K562 (cell line): ENCODE measurements at regions not wholly inside any gene's neighbourhood (a gene's known extent, or its start where the extent isn't known, plus 50 kb on each side); places are given as distances from the start of the nearest gene placed in this dataset.
A peak's percentile ranks its signal among the peaks of the same experiment; 100 is the strongest.

Source experiments
- ATAC-seq: fragments of 200-7000 bp; cut with Tn5 transposase; 3 replicates; pipeline ENCODE4 v1.9.1; 2020; ENCODE audit warnings: moderate library complexity
- BruUV-seq: library from RNA; stranded (reverse); fragments of 400-500 nt; replicated peaks from 2 replicates; lab custom pipeline; 2021; lab: Mats Ljungman, UMichigan
- CTCF ChIA-PET: fragments of 300-600 bp; formaldehyde crosslinking; extraction: SDS; loops from one replicate; lab custom pipeline; 2021; ENCODE audit warnings: low intra/inter-chr PET ratio; lab: Yijun Ruan, JAX
- POLR2A ChIA-PET: fragments of 300-600, 350-650 bp; sonication (Branson Sonifier 250); formaldehyde crosslinking; extraction: SDS; loops from one replicate; lab custom pipeline; 2021; ENCODE audit warnings: antibody characterized with exemption, inconsistent platforms; lab: Yijun Ruan, JAX
- DNase-seq, 4 experiments: peaks; one replicate each; pipeline versions ENCODE4 v3.0.0 to v3.0.0-alpha.2; 2011 to 2018; ENCODE audit warnings: low spot score in 3 of 4, mixed read lengths in 3 of 4; ENCODE audit errors: extremely low read depth in 1 of 4
- FAIRE-seq: peaks from 2 replicates; lab custom pipeline; 2011; peaks lifted over from hg19 to GRCh38; lab: Jason Lieb, UNC
- H2AFZ ChIP-seq: 2 replicates; pipeline ENCODE4 v1.6.0; 2011; ENCODE audit warnings: low read depth, low read length, control low read depth, inconsistent platforms
- H3K27ac ChIP-seq: fragments of 200-600 bp; 3 replicates; pipeline ENCODE4 v1.8.0; 2011; ENCODE audit warnings: low read depth, mild to moderate bottlenecking, control low read depth, inconsistent platforms, low read length, moderate library complexity, mixed read lengths; ENCODE audit errors: extremely low read depth
- H3K27me3 ChIP-seq, 2 experiments: fragments of 300-600 bp in 1 of 2; 2 replicates in 1 of 2; 3 replicates in 1 of 2; pipeline versions ENCODE4 v1.6.0 to v1.8.0; 2011; ENCODE audit warnings: inconsistent platforms in 2 of 2, low read length in 2 of 2, mild to moderate bottlenecking in 1 of 2, mixed read lengths in 1 of 2, moderate library complexity in 1 of 2; ENCODE audit not compliant: control insufficient read depth in 2 of 2, insufficient read depth in 2 of 2
- H3K36me3 ChIP-seq: fragments of 300-600 bp; 3 replicates; pipeline ENCODE4 v1.8.0; 2011; ENCODE audit warnings: mild to moderate bottlenecking, low read length, inconsistent platforms; ENCODE audit not compliant: control insufficient read depth, insufficient read depth
- H3K4me1 ChIP-seq, 2 experiments: fragments of 200-600 bp in 1 of 2; replicated peaks in 1 of 2; 2 replicates in 1 of 2; 3 replicates in 1 of 2; pipeline versions ENCODE4 v1.5.1 to v1.8.0; 2011; ENCODE audit warnings: inconsistent platforms in 2 of 2, low read length in 2 of 2, mild to moderate bottlenecking in 1 of 2, mixed read lengths in 1 of 2, moderate library complexity in 1 of 2; ENCODE audit not compliant: control insufficient read depth in 2 of 2, insufficient read depth in 2 of 2
- H3K4me2 ChIP-seq: 2 replicates; pipeline ENCODE4 v1.6.1; 2011; ENCODE audit warnings: low read length, control low read depth, inconsistent platforms, mixed read lengths; ENCODE audit not compliant: insufficient read depth
- H3K4me3 ChIP-seq: fragments of 200-600 bp; sonication (generic), shearing (Covaris generic); 2 replicates; pipeline ENCODE4 v1.5.1; 2016; ENCODE audit warnings: control low read depth, inconsistent platforms
- H3K79me2 ChIP-seq: fragments of 200-600 bp; 3 replicates; pipeline ENCODE4 v1.8.0; 2011; ENCODE audit warnings: low read length, inconsistent platforms; ENCODE audit not compliant: control insufficient read depth, insufficient read depth
- H3K9ac ChIP-seq, 2 experiments: 2 replicates each; pipeline versions ENCODE4 v1.6.0 to v1.6.1; 2011; ENCODE audit warnings: low read depth in 2 of 2, low read length in 2 of 2, control low read depth in 1 of 2, inconsistent platforms in 1 of 2, mild to moderate bottlenecking in 1 of 2, mixed read lengths in 1 of 2; ENCODE audit not compliant: insufficient read depth in 1 of 2
- H3K9me1 ChIP-seq: one replicate; pipeline ENCODE4 v1.6.0; 2011; ENCODE audit warnings: inconsistent platforms, mild to moderate bottlenecking, low read length, moderate library complexity; ENCODE audit not compliant: control insufficient read depth, insufficient read depth
- H3K9me3 ChIP-seq: replicated peaks from 2 replicates; pipeline ENCODE4 v1.5.1; 2011; ENCODE audit warnings: low read depth, low read length, inconsistent platforms; ENCODE audit not compliant: control insufficient read depth, insufficient read depth
- H4K20me1 ChIP-seq: replicated peaks from 2 replicates; pipeline ENCODE4 v1.6.1; 2011; ENCODE audit warnings: low read length, inconsistent platforms, mixed read lengths; ENCODE audit not compliant: control insufficient read depth, insufficient read depth
- BCOR ChIP-seq: fragments of 450-650 bp; IDR thresholded peaks from 2 replicates; pipeline ENCODE4 v1.6.1; 2016
- KDM1A ChIP-seq, 2 experiments: fragments of 450-650 bp; IDR thresholded peaks; 2 replicates each; pipeline ENCODE4 v1.6.1; 2016; ENCODE audit warnings: mild to moderate bottlenecking in 2 of 2
- RBM25 ChIP-seq: fragments of 200-400 bp; formaldehyde crosslinking; IDR thresholded peaks from 2 replicates; pipeline ENCODE4 v1.6.1; 2018; ENCODE audit warnings: low read length, low read depth, moderate library complexity; ENCODE audit not compliant: severe bottlenecking
- ZNF318 ChIP-seq, 2 experiments: fragments of 450-650 bp; IDR thresholded peaks; 2 replicates each; pipeline ENCODE4 v1.6.1; 2016; ENCODE audit warnings: mild to moderate bottlenecking in 2 of 2, borderline replicate concordance in 1 of 2, low read depth in 1 of 2, moderate library complexity in 1 of 2
- WGBS: fragments of 100-300 bp; shearing (Covaris generic); methylation state at CpG from one replicate; pipeline ENCODE4 v1.1.6; 2016; ENCODE audit warnings: low coverage, mixed read lengths; ENCODE audit not compliant: insufficient coverage; ENCODE audit errors: missing lambda C conversion rate; 5-methylcytosine and 5-hydroxymethylcytosine counted together
- in situ Hi-C: fragments of 300-500 bp; cut with MboI; formaldehyde crosslinking; loops from 4 replicates; pipeline ENCODE4 v1.15.0; 2018; ENCODE audit warnings: inconsistent platforms, mixed read lengths
- intact Hi-C: fragments of 100-400 bp; cut with micrococcal nuclease; formaldehyde crosslinking; loops from 2 replicates; pipeline ENCODE4 v1.14.2; 2022

GRCh38 chr3:130255442-130255841, 90.0 kb upstream of the COL6A5 start:
- Histone ChIP-seq H3K36me3 (no peaks in the 10 kb centered on the region), H3K4me2 (no peak overlapping the region), H3K27me3 (no peaks in the 10 kb centered on the region), H2AFZ (no peak overlapping the region), H3K9ac (no peak overlapping the region), H3K27ac (no peak overlapping the region), H3K9me1 (no peaks in the 10 kb centered on the region), H3K4me1 (peaks cover 0 to 15% of the 10 kb centered on the region in 2 experiments; a peak in 4 of 5 replicates), H3K9me3 (no peaks in the 10 kb centered on the region), H4K20me1 (no peaks in the 10 kb centered on the region), H3K4me3 (no peak overlapping the region), H3K79me2 (no peaks in the 10 kb centered on the region)
- intact Hi-C loops (no loop called here), in situ Hi-C loops (no loop called here)
- WGBS, result 22% methylated on average over 1 of the region's 1 CpG
- ChIA-PET CTCF (no interaction called here), POLR2A (no interaction called here)
- BruUV-seq, result no TSS peak
- DNase-seq (no peak), ATAC-seq (no peak), FAIRE-seq (no peak)
- TF ChIP-seq RBM25 (peak; percentile 90), BCOR (0 out of 2 replicates have a peak, but pooled peaks have one; percentile 50), KDM1A (IDR thresholded peaks at IDR 0.05) (0 out of 4 replicates have a peak, but pooled peaks of 1 of the 2 experiments have one; percentile 12), ZNF318 (IDR thresholded peaks at IDR 0.05; ENCODE audit: borderline replicate concordance in 1 of 2, low read depth in 1 of 2) (no peak)
